Superior temporal gyrus (tissue), 1 donor: ENCODE measurements at regions not wholly inside any gene's neighbourhood (a gene's known extent, or its start where the extent isn't known, plus 50 kb on each side); places are given as distances from the start of the nearest gene placed in this dataset.
"Not testable (repeated sequence)": the region's sequence is repeated elsewhere in the genome, so short reads cannot be mapped to it uniquely, and the experiment has no call there.

Source experiments
- DNase-seq: peaks from one replicate; pipeline ENCODE4 v3.0.0-alpha.2; 2016; ENCODE audit errors: extremely low spot score

DNA sequence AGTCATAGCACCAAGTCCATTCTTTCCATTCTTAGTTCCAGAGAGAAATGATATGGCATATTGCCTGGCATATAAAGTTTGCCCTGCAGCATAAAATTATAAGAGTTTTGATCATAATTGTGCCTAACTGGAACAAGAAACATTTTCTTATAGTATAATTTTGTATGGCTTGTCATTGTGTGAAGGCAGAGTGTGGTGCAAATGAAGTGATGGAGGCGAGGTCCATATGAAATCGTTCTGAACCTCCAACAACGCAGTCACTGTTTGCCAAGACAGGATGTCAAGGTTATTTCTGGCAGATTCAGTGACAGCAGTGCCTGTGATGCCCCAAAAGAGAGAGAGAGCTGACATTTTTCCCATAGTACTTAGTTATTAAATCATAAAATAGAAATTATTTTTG is 584.0 kb downstream of the ADGRL2 start:
- DNase-seq: no peak

DNA sequence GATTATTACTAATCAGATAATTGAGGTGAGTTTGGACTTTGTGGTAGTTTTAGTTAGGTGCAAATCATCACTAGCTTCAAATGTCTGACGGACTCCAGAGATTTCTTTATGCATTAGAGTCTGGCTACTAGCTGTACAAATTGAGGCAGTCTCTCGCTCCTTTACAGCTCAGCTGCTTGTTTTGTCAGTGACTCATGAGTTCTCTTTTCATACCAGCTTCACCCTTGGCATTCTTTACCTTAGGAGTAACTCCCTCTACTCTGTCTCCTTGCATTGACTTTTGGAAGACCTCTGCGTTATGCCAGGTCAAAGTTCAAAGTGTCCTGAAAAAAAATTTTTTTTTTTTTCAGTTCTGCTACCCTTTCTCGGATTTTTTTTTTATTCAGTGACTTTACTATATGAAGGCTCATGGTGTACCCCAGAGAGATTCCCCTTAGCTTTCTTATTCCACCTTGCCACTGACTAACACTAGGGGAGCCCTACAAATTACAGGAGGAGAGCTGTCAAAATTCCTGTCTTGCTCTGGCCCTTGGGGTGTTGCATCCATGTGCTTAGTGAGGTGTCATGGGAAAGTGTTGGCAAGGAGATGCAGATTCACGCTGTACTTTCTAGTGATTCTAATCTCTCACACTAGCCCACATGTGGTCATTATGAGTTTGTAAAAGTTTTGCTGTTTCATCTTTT is 576.6 kb downstream of the ADGRL2 start:
- DNase-seq: no peak

DNA sequence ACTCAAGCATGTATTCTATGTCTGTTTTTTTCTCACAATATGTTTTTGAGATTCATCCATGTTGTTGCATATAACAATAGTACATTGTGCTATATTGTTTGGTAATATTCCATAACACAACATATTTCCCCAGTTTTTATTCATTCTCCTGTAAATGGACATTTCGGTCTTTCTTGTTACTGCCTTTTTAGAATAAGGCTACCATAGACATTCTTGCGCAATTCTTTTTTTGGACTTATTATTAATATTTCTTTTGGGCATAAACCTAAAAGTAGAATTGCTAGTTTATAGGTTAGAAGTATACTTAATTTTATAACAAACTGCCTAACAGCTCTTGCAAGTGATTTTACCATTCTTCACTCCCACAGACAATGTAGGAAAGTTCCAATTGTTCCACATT is 573.0 kb downstream of the ADGRL2 start:
- DNase-seq: no peak

DNA sequence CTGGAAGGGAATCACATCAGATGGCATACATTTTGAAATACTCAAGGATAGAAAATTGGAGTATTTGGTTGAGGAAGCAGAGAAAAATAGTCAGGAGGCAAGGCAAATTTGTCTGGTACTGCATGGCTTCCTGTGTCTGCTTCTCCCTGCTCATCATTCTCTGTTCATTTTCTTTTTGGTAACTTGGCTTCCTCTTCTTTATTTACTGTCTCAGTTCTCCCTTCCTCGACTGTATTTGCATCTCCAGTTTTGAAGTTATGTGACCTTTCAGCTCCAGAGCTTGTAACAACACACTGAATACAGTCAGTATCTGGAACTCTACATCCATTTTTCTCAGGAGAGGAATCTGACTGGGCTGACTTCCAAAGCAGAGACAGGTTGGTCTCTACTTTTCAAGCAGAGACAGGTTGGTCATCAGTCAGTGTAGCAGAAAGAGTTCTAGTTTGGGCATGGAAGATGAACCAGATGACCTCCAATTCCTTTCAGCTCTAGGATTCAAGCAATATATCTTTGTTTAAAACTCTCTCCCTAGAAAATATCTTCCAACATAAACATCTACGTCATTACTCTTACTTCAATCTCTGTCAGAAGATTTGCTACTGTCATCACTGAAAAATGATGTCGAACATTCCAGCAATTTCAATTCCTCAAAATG is 571.2 kb downstream of the ADGRL2 start:
- DNase-seq: no peak

DNA sequence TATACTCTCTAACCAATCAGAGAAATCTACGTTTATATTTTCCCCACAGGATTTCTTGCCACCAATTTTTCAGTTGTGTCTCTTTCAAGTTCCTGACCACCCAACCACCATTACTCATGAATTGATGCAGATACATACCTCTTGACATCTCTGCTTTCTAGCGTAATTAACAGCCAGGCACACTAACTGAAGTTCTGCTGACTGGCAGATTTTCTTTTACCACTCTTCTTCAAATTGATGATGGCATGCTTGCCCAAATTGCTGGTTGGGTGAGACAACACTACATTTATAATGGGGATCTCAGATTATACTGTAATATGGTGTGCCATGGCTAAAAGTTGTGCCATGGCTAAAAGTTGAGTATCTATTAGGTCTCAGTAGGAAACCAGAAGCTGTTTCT is 566.7 kb downstream of the ADGRL2 start:
- DNase-seq: no peak

DNA sequence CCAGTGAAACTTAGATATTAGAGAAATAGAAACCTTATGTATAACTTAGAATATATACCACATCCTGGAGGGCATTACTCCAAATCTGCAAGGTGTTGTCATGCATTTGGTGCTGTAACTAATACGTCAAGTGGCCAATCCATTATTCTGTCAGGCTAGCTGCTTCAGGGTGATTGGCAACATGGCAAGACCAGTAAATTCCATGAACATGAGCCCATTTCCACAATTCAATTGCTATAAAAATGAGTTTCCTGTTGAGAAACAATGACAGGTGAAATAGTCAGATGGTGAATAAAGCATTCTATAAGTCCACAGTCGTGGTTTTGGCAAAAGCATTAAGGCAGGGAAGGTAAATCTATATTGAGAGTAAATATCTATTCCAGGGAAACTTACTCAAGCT is 566.0 kb downstream of the ADGRL2 start:
- no peak for DNase-seq

DNA sequence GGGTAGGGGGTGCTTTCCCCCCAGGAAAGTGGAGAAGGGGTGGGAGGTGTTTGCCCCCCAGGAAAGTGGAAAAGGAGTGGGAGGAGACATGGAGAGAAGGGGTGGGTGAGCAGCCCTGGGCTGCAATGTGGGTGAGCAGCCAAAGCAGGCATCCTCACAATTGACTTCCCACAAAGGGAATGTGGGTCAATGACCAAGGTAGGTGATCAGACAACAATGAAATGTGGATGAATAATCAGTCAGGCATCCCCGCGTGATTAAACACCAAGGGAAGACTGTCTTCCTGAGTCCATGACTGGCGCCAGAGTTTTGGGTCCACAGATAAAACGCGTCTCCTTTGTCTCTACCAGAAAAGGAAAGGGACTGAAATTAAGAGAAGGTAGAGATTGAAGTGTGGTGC is 558.8 kb downstream of the ADGRL2 start:
- not testable (repeated sequence) for DNase-seq

DNA sequence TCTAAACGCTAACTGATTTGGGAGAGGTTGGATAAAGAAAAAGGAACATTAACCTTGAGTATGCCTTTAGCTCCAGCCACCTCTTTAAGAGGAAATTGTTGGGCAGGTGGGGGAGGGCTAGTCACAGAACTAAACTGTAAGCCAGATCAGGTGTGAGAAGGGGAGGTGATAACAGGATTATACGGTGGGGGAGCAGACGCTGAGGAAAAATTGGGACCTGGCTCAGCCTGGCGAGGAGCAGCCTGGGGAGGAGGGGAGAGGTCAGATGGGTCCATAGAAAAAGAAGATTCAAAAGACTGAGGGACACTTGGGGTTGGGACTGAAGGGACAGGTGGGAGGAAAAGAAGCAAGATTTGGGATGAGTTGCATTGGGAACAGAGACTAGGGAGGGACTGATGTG is 558.0 kb downstream of the ADGRL2 start:
- DNase-seq: not testable (repeated sequence)

DNA sequence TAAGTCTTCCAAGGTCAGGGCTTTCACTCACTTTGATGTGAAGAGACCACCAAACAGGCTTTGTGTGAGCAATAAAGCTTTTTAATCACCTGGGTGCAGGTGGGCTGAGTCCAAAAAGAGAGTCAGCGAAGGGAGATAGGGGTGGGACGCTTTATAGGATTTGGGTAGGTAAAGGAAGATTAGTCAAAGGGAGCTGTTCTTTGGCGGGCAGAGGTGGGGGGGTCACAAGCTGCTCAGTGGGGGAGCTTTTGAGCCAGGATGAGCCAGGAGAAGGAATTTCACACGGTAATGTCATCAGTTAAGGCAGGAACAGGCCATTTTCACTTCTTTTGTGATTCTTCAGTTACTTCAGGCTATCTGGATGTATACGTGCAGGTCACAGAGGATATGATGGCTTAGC is 553.8 kb downstream of the ADGRL2 start:
- not testable (repeated sequence) for DNase-seq

DNA sequence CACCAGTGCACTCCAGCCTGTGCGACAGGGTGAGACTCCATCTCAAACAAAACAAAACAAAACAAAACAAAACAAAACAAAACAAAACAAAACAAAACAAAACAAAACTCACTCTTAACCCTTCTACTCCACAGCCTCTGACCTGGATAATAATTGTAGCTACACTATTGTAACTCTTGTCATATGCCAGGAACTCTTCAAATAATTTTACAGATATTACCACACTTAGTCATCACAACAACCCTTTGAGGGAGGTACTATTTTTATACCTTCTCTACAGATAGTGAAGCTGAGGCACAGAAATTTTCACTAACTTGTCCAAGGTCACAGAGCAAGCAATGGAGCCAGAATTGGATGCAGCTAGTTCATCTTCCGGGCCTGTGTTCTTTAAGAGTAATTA is 547.8 kb downstream of the ADGRL2 start:
- DNase-seq: no peak

DNA sequence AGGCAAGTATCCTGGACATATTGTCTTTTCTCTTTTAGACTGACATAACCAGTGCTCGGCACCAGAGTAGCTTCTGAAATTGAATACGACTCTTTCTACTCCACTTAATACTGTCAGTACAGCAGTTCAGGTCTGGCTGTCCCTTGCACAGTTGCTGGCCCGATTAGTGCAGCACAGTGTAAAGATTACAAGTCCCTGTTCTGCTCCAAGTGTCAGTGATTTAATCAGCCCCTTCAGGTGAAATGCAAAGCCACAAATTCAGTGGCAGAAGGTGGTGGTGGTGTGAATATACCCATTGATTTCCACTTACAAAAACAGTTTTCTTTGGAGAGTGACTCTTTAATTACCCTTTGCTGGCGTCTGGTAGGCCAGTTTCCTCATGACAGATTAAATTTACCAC is 545.4 kb downstream of the ADGRL2 start:
- DNase-seq: no peak

DNA sequence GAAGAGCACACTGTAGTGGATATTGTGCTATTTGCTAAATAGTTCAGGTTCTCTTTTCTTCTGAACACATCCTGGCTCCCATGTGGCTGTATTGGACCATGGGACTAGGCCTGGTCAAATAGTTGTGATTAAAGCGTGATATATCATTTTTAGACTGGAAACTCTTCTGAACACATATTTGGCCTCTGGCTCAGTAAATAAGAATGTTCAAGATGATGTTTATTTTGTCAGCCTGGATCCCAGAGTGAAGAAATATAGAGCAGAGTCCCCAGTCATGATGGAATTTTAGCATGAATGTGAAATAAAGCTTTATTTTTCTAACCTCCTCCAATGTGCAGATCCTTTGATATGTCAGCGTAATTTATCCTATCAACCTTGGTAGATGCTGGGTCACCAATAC is 542.6 kb downstream of the ADGRL2 start:
- no peak for DNase-seq

DNA sequence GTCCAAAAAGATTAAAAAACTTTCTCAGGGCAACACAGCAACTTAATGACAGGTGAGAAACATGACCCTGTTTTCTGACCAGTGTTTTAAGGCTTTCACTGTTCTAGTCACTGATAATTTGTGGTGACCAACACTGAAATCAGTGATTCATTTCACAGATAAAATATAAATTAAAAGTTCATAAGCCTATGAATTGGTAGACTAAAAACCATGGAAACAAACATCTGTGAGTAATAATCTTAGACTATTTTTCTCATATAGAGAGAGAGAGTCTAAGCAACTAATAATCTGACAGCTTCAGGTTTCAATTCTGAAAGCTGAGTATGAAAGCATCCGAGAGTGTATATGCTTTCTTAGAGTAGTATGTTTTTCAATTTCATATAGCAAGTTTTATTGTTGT is 536.9 kb downstream of the ADGRL2 start:
- no peak for DNase-seq

DNA sequence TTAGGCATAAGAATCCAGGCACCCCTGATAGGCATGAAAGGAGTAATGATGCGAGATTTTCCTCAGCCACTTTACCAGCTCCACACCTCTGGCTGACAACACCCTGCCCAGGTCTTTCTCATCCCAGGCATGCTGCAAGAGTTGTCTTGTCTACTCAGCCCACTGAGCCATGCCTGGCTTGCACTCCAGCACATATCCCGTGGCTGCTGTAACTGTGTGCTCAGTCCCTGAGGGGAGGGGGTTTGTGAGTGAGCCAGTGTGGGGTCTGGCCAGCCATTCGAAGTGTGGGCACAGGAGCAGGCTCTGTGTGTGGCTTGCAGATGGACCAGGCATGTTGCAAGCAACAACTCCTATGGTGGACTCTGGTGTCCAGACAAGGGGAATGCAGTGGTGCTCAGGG is 529.6 kb downstream of the ADGRL2 start:
- no peak for DNase-seq

DNA sequence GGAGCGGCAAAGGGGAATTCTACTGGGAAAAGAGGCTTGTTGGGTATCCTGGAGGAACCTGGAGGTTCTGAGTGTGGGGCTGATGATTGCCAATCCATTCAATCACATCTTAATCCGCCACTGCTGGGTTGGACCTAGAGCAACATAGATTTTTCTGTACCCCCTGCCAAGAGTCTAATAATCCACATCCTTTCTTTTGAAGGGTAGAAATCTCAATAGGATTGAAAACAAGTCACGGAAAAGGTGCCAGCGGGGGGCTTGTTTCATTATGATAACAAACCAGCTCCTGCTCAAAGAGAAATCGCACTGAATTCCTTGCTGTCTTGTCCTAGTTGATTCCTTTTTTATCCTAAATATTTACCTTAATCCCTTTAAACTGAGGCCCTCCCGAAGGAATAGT is 528.5 kb downstream of the ADGRL2 start:
- no peak for DNase-seq

DNA sequence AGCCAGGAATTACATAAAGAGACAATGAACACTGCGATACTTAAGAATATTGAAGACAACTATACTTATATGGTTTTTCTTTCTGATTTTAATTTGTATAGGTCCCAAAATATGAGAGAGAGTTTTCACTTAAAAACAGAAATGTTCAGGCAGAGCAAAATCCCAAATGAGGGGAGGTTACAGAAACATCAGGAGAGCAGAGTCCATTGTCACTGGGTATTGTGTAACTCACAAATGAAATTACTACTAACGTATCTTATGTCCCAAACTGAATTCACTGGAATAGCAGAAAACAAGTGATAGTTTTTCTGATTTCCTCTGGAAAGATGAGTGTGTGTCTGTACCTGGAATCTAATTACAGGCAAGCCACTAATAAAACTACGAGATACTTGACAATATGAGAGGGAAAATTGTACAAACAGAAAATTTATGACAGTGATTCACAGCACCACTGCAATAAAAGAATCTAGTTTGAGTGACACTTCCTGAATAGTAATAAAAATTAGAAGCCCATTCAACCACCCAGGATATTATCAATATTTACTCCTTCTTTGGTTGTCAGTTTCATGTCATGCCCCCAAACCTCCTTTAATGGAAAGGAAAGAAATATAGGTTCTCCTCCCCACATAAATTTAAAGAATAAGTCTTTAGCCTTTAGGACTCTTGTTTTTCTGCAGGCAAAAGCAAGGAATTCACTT is 522.6 kb downstream of the ADGRL2 start:
- no peak for DNase-seq

DNA sequence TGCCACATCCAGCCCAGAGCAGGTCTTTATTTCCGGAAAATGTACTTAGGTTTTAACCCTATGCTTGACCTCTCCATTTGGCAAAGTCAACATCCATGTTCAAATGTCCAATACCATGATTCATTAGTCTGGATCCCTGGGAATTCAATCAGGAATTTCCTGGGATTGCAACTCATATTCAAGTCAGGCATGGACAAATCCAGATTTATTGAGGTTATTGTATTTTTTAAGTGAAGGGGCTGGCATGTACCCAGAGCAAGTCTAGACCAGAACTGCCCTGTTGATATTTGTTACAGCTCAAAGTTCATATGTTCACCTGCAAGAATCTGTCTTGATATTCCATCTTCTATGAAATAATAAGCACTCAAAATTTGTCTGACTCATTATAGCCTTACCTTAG is 521.1 kb downstream of the ADGRL2 start:
- no peak for DNase-seq

DNA sequence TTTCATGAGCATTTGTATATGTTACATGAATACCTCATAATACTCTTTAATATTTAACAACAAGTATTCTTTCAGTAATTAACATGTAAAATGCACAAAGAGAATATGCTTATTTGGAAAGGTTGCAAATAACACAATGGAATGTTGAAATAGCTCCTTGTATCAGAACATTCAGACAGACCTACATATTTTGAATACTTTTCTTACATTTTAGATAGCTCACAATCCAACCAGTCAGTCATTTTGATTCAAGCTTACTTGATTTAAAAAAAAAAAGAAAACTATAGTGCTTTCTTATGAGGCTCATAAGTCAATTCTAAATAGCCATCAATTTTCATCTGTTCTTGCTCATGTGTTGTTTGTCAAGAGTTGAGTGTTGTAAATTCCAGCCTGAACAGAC is 518.8 kb downstream of the ADGRL2 start:
- no peak for DNase-seq

DNA sequence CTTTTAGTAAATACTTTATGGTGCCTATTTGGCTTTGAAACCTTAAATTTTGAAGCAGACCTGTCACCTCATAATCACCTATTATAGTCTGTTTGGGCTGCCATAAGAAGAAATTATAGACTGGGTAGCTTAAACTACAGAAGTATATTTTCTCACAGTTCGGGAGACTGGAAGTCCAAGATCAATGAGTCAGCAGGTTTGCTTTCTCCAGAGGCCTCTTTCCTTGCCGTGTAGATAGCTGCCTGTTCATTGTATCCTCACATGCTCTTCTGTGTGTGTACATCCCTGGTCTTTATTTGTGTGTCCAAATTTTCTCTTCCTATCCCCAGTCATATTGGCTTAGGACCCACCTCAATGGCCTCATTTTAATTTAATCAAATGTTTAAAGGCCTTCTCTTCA is 518.2 kb downstream of the ADGRL2 start:
- no peak for DNase-seq

DNA sequence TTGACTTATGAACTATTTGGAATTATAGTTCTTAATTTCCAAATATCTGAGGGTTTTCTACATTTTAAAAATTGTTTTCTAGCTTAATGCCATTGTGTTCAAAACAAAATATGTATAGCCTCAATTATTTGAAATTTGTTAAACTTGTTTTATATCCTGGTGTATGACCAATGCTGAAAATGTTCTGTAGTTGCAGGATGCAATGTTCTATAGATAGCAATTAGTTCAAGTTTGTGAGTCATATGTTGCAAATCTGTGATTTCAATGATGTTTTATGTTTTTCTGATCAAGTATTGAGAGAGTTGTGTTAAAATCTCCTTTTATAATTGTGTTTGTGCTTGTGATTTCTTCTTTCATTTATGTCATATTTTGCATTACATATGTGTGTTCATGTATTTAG is 517.5 kb downstream of the ADGRL2 start:
- DNase-seq: no peak

DNA sequence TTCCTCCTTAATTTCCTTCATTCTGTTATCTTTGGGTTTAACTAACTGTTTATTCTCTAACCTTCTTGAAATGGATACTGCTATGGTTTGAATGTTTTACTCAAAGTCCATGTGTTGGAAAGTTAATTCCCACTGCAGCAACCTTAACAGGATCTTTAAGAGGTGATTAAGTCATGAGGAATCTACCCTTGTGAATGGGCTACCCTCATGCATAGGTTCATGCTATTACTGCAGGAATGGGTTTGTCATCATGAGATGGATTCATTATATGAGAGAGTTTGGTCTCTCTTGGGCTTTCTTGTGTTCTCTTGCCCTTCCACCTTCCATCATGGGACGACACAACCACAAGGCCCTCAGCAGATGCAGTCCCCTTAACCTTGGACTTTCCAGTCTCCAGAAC is 516.9 kb downstream of the ADGRL2 start:
- DNase-seq: no peak

DNA sequence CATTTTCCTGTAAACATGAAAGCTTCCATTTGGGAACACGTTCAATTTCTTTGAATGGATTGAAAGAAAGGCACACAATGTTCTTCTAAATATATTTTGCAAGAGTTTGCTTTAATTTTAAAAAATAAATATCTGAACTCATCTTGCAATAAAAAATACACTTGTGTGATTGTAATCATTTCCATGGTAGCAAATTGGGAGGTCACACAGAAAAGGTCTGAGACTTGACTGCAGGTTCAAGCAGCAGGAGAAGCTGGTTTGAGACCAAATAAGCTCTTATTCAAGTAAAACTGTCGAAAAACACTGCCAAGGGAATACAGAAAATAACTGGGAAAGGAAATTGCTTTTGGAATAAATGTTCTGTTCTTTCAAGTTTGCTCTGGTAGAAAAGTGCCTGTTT is 498.9 kb downstream of the ADGRL2 start:
- DNase-seq: peak; percentile 24

DNA sequence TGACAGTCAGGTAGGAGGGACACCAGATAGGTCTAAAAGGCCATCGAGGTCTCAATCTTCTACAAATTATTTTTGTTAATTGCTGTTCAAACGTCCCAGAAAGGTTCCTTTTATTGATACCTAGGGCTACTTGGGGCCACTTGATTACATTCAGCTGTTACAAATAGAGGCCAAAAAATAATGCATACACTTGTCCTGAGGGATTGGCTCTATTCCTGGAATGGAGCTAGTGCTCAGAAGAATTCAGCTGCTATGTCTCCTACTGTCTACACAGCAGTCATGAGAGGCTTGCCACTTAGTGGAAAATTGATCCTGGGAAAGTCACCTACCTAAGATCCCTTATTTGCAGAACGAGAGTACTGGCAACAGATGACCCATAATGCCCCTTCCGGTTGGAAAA is 498.3 kb downstream of the ADGRL2 start:
- no peak for DNase-seq
